ENCODE measurements at regions not wholly inside any gene's neighbourhood (a gene's known extent, or its start where the extent isn't known, plus 50 kb on each side); places are given as distances from the start of the nearest gene placed in this dataset.

- TF ChIP-seq, protein P1, sequence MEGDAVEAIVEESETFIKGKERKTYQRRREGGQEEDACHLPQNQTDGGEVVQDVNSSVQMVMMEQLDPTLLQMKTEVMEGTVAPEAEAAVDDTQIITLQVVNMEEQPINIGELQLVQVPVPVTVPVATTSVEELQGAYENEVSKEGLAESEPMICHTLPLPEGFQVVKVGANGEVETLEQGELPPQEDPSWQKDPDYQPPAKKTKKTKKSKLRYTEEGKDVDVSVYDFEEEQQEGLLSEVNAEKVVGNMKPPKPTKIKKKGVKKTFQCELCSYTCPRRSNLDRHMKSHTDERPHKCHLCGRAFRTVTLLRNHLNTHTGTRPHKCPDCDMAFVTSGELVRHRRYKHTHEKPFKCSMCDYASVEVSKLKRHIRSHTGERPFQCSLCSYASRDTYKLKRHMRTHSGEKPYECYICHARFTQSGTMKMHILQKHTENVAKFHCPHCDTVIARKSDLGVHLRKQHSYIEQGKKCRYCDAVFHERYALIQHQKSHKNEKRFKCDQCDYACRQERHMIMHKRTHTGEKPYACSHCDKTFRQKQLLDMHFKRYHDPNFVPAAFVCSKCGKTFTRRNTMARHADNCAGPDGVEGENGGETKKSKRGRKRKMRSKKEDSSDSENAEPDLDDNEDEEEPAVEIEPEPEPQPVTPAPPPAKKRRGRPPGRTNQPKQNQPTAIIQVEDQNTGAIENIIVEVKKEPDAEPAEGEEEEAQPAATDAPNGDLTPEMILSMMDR (IDR thresholded peaks at IDR 0.05; ENCODE audit: low read length) = no peak
- no peak for TF ChIP-seq EZH2phosphoT487 (IDR thresholded peaks at IDR 0.05; ENCODE audit: low read length)
Measured at GRCh38 chr4:151879705-151880445, 119.1 kb upstream of the GATB start.
